Right lobe of liver (tissue), 6 donors: ENCODE measurements at regions not wholly inside any gene's neighbourhood (a gene's known extent, or its start where the extent isn't known, plus 50 kb on each side); places are given as distances from the start of the nearest gene placed in this dataset.

Experiments used
- ATAC-seq, 4 donors: fragments of 200-7000 bp; cut with Tn5 transposase; one replicate each; pipeline ENCODE4 v1.9.1; 2020; ENCODE audit warnings: mild to moderate bottlenecking in 4 of 4, moderate library complexity in 4 of 4
- DNase-seq, 3 donors: peaks; one replicate each; pipeline ENCODE4 v3.0.0-alpha.2; 2020
- H3K27ac ChIP-seq, 3 donors: fragments of 200-600 bp; one replicate each; pipeline ENCODE4 v1.8.0; 2022
- H3K27me3 ChIP-seq, 2 donors: fragments of 200-600 bp; one replicate each; pipeline ENCODE4 v1.8.0; 2022
- H3K36me3 ChIP-seq, 4 donors: fragments of 200-600 bp; sonication (generic) in 1 of 4; one replicate each; pipeline versions ENCODE4 v1.5.1 to v1.8.0; 2017 to 2022; ENCODE audit warnings: control low read depth in 1 of 4
- H3K4me1 ChIP-seq, 4 donors: fragments of 200-600 bp; sonication (generic) in 1 of 4; one replicate each; pipeline versions ENCODE4 v1.5.1 to v1.8.0; 2017 to 2022; ENCODE audit warnings: control low read depth in 1 of 4
- H3K4me3 ChIP-seq, 3 donors: fragments of 200-600 bp; one replicate each; pipeline ENCODE4 v1.8.0; 2022
- H3K9me3 ChIP-seq, 4 donors: fragments of 200-600 bp; sonication (generic) in 1 of 4; one replicate each; pipeline versions ENCODE4 v1.5.1 to v1.8.0; 2017 to 2022; ENCODE audit warnings: control low read depth in 1 of 4
- CTCF ChIP-seq, 4 donors: fragments of 200-600 bp in 3 of 4; fragments of 450-650 bp in 1 of 4; IDR thresholded peaks; one replicate each; pipeline versions ENCODE4 v1.5.1 to v1.8.0; 2016 to 2022; ENCODE audit warnings: antibody characterized with exemption in 4 of 4, mild to moderate bottlenecking in 2 of 4
- POLR2A ChIP-seq: fragments of 450-650 bp; IDR thresholded peaks from one replicate; pipeline ENCODE4 v1.6.1; 2017; ENCODE audit warnings: antibody characterized with exemption, mild to moderate bottlenecking
- WGBS: methylation state at CpG from one replicate; pipeline ENCODE4 v1.1.6; 2018; ENCODE audit warnings: low coverage, low lambda C conversion rate; ENCODE audit not compliant: insufficient coverage; ENCODE audit errors: missing lambda C conversion rate; 5-methylcytosine and 5-hydroxymethylcytosine counted together
- intact Hi-C, 2 donors: fragments of 100-400 bp; cut with DNase I; formaldehyde crosslinking; loops; one replicate each; pipeline versions ENCODE4 v1.11.2 to v1.14.1; 2022
- donor health status: DM: no; HTN: yes; CAD: no.
- donor health status: DM: no; HTN: no; CAD: no.
- donor health status: DM: no; HTN: no; CAD: no.
- donor health status: DM: no; HTN: yes; CAD: no.
- donor health status: DM: no; HTN: yes; CAD: no.

GRCh38 chr6:21751608-21752007, 158.1 kb downstream of the SOX4 start:
- no peak for ATAC-seq
- 79% methylated on average over 6 of the region's 6 CpGs for WGBS
- no peak for TF ChIP-seq POLR2A
- TF ChIP-seq CTCF (IDR thresholded peaks at IDR 0.05) = no peak
- no peaks in the 10 kb centered on the region for H3K36me3 ChIP-seq
- intact Hi-C loops = no loop called here
- no peaks in the 10 kb centered on the region for H3K4me1 ChIP-seq
- no peaks in the 10 kb centered on the region for H3K9me3 ChIP-seq
- DNase-seq = no peak
- H3K4me3 ChIP-seq = no peak overlapping the region
- H3K27me3 ChIP-seq = no peaks in the 10 kb centered on the region
- no peak overlapping the region for H3K27ac ChIP-seq

GRCh38 chr6:21752054-21752811, 158.7 kb downstream of the SOX4 start:
- Histone ChIP-seq H3K4me1 (no peaks in the 10 kb centered on the region), H3K4me3 (no peak overlapping the region), H3K36me3 (no peaks in the 10 kb centered on the region), H3K27ac (no peak overlapping the region), H3K9me3 (no peaks in the 10 kb centered on the region), H3K27me3 (no peaks in the 10 kb centered on the region)
- 80% methylated on average over 4 of the region's 4 CpGs for WGBS
- no peak for DNase-seq
- intact Hi-C loops = no loop called here
- no peak for ATAC-seq
- TF ChIP-seq CTCF (IDR thresholded peaks at IDR 0.05) (no peak), POLR2A (no peak)

DNA sequence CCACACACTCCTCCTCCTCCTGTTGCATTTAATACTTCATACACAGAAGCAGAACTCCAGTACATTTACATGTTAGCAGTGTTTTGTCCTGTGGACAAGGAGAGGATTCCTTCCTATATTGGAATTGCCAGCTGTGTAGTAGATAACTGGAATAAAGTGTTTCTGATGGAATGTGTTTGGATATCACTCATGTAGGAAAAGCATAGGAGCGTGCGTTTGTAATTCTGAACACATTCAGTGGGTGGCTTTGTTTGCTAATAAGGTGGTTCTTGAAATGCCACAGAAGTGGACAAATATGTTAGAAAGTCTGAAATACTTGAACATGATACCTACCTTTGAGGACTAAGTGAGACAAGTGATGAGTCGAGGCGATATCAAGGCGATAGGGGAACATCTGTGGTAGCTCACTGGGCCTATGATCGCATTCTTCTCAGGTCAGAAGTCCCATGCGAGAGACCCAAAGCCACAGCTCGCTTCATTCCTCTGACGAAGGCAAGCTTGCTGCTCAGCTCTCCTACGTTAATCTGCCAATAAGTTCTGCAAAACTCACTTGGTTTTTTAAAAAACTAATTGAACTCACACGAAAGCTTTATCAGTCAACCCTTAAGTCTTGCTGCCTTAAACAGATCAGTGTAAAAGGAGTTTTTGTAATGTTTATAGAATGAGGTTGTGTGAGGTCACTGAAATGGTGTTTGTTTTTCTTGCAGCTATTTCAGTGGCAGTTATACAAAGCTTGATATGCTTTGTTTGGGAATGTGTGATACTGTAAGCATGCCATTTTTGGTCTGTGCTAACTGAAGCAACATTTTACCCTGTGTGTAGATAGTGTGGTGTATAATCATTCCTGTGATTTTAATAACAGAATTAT, 159.9 kb downstream of the SOX4 start:
- WGBS = 42% methylated on average over 11 of the region's 11 CpGs
- Histone ChIP-seq H3K4me3 (no peak overlapping the region), H3K27ac (no peak overlapping the region), H3K9me3 (no peaks in the 10 kb centered on the region), H3K36me3 (no peaks in the 10 kb centered on the region), H3K27me3 (no peaks in the 10 kb centered on the region), H3K4me1 (no peaks in the 10 kb centered on the region)
- TF ChIP-seq CTCF (IDR thresholded peaks at IDR 0.05) (no peak), POLR2A (no peak)
- intact Hi-C loops = no loop called here
- DNase-seq = no peak
- peak; percentile 36 to 75 (median 61) for ATAC-seq

DNA sequence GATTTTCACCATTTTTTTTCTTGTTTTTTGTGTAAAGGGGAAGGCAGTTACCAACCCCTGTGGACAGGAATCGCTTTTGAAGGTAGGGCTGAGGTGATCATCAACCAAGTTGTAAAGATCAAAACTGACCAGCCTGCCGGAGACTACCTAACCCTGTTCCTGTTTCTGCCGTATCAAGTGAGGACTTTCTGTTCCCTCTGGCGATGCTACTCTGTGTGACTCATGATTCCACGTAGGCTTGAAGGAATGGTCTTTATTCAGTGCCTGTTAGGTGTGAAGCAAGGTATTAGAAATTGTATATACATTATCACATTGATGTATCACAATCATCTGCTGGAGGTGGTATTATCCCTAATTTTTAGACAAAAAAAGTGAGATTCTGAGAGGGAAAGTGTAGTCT, 161.3 kb downstream of the SOX4 start:
- 53% methylated on average over 4 of the region's 5 CpGs for WGBS
- intact Hi-C loops = no loop called here
- H3K27ac ChIP-seq = no peak overlapping the region
- no peaks in the 10 kb centered on the region for H3K36me3 ChIP-seq
- TF ChIP-seq CTCF (IDR thresholded peaks at IDR 0.05) = no peak
- no peak for TF ChIP-seq POLR2A
- no peaks in the 10 kb centered on the region for H3K4me1 ChIP-seq
- no peaks in the 10 kb centered on the region for H3K9me3 ChIP-seq
- H3K4me3 ChIP-seq = no peak overlapping the region
- no peak for ATAC-seq
- DNase-seq = no peak
- no peaks in the 10 kb centered on the region for H3K27me3 ChIP-seq
